Renal cortex interstitium (tissue), 11 donors: ENCODE measurements at regions not wholly inside any gene's neighbourhood (a gene's known extent, or its start where the extent isn't known, plus 50 kb on each side); places are given as distances from the start of the nearest gene placed in this dataset.
A peak's percentile ranks its signal among the peaks of the same experiment; 100 is the strongest.
"Not testable (repeated sequence)": the region's sequence is repeated elsewhere in the genome, so short reads cannot be mapped to it uniquely, and the experiment has no call there.

Source experiments
- DNase-seq, 11 donors: peaks; one replicate each; pipeline ENCODE4 v3.0.0-alpha.2; 2013; ENCODE audit warnings: low read depth in 9 of 11, low spot score in 4 of 11; ENCODE audit errors: extremely low read depth in 1 of 11

GRCh38 chr1:48092401-48092800 is 95.2 kb upstream of the TRABD2B start:
- DNase-seq, result peak in 1 of 11 donors; percentile 66

GRCh38 chr1:48089356-48089891 is 92.2 kb upstream of the TRABD2B start:
- DNase-seq, result no peak

GRCh38 chr1:48084826-48085225 is 87.6 kb upstream of the TRABD2B start:
- no peak for DNase-seq

GRCh38 chr1:48082271-48082962 is 85.2 kb upstream of the TRABD2B start:
- DNase-seq, result peak in 4 of 11 donors; percentile 69 to 78 (median 74)

- DNase-seq, result no peak
These were observed 83.4 kb upstream of the TRABD2B start for GRCh38 chr1:48080331-48081255.

- DNase-seq, result no peak
These were observed 81.9 kb upstream of the TRABD2B start for GRCh38 chr1:48079096-48079495.

- peak in 4 of 11 donors; percentile 68 to 82 (median 75) for DNase-seq
These were observed 80.6 kb upstream of the TRABD2B start for GRCh38 chr1:48077795-48078222.

- DNase-seq, result no peak
These were observed 78.8 kb upstream of the TRABD2B start for GRCh38 chr1:48076017-48076416.

GRCh38 chr1:48073798-48074530 is 76.8 kb upstream of the TRABD2B start:
- no peak for DNase-seq

GRCh38 chr1:48071513-48071912 is 74.3 kb upstream of the TRABD2B start:
- no peak for DNase-seq

GRCh38 chr1:48070396-48070750 is 73.2 kb upstream of the TRABD2B start:
- no peak for DNase-seq

- no peak for DNase-seq
These were observed 72.6 kb upstream of the TRABD2B start for GRCh38 chr1:48069662-48070395.

- no peak for DNase-seq
These were observed 71.0 kb upstream of the TRABD2B start for GRCh38 chr1:48068206-48068605.

- peak in 1 of 11 donors; percentile 65 for DNase-seq
These were observed 69.8 kb upstream of the TRABD2B start for GRCh38 chr1:48066936-48067335.

GRCh38 chr1:48064693-48065092 is 67.5 kb upstream of the TRABD2B start:
- DNase-seq, result not testable (repeated sequence)

- DNase-seq, result no peak
These were observed 65.2 kb upstream of the TRABD2B start for GRCh38 chr1:48062353-48062752.

- DNase-seq, result peak in 1 of 11 donors; percentile 81
These were observed 64.3 kb upstream of the TRABD2B start for GRCh38 chr1:48061162-48062136.

- no peak for DNase-seq
These were observed 62.1 kb upstream of the TRABD2B start for GRCh38 chr1:48059289-48059688.
